Cardiac fibroblast (primary cell): ENCODE measurements at regions not wholly inside any gene's neighbourhood (a gene's known extent, or its start where the extent isn't known, plus 50 kb on each side); places are given as distances from the start of the nearest gene placed in this dataset.

Experiments used
- DNase-seq, 2 donors: peaks; one replicate each; pipeline versions ENCODE4 v3.0.0 to v3.0.0-alpha.2; 2010; ENCODE audit warnings: low read depth in 2 of 2
- H3K4me3 ChIP-seq, 2 donors: replicated peaks in 1 of 2; 1 replicate in 1 of 2; 2 replicates in 1 of 2; pipeline ENCODE4 v1.5.1; 2011; ENCODE audit warnings: low read depth in 2 of 2, low read length in 2 of 2, mild to moderate bottlenecking in 2 of 2, moderate library complexity in 1 of 2
- CTCF ChIP-seq: IDR thresholded peaks from one replicate; pipeline ENCODE4 v1.5.1; 2011; ENCODE audit warnings: low read depth, mild to moderate bottlenecking, low read length, inconsistent platforms

GRCh38 chr7:26588511-26588910 lies 275.9 kb downstream of the SKAP2 start:
- no peak overlapping the region for H3K4me3 ChIP-seq
- TF ChIP-seq CTCF: no peak
- DNase-seq: no peak

GRCh38 chr7:26590709-26591108 lies 273.7 kb downstream of the SKAP2 start:
- DNase-seq: no peak
- TF ChIP-seq CTCF: no peak
- no peak overlapping the region for H3K4me3 ChIP-seq

GRCh38 chr7:26592011-26592410 lies 272.4 kb downstream of the SKAP2 start:
- no peak for TF ChIP-seq CTCF
- no peak overlapping the region for H3K4me3 ChIP-seq
- DNase-seq: no peak

GRCh38 chr7:26593393-26593792 lies 271.0 kb downstream of the SKAP2 start:
- H3K4me3 ChIP-seq: no peak overlapping the region
- no peak for TF ChIP-seq CTCF
- no peak for DNase-seq

- TF ChIP-seq CTCF: no peak
- H3K4me3 ChIP-seq: no peak overlapping the region
Observed at GRCh38 chr7:26593896-26594295, 270.5 kb downstream of the SKAP2 start.

GRCh38 chr7:26594553-26594952 lies 269.8 kb downstream of the SKAP2 start:
- DNase-seq: no peak
- no peak overlapping the region for H3K4me3 ChIP-seq
- TF ChIP-seq CTCF: no peak

More at GRCh38 chr7:26593896-26594295, 270.5 kb downstream of the SKAP2 start:
- DNase-seq: no peak

GRCh38 chr7:26598867-26599266 lies 265.5 kb downstream of the SKAP2 start:
- TF ChIP-seq CTCF: no peak
- no peak overlapping the region for H3K4me3 ChIP-seq
- no peak for DNase-seq
